ENCODE measurements at regions not wholly inside any gene's neighbourhood (a gene's known extent, or its start where the extent isn't known, plus 50 kb on each side); places are given as distances from the start of the nearest gene placed in this dataset.
"Not testable (repeated sequence)": the region's sequence is repeated elsewhere in the genome, so short reads cannot be mapped to it uniquely, and the experiment has no call there.

DNA sequence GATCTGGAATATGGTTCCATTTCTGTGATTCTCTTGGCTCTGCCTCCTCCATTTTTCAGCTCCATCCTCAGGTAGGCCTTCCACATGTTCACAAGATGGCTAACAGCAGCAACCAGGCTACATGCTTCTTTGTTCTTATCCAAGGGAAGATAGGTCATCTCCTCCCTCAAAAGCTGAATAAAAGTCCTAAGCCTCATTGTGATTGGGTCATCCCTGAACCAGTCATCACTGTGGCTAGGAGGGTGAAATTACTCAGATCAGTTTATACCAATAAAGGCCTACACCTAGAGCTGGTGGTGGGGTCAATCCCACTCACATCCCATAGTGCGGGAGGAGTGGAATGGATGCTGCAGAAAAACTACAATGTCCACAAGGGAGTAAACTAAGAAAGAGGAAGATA is 131.6 kb upstream of the HUWE1 start:
- TF ChIP-seq, protein P1, sequence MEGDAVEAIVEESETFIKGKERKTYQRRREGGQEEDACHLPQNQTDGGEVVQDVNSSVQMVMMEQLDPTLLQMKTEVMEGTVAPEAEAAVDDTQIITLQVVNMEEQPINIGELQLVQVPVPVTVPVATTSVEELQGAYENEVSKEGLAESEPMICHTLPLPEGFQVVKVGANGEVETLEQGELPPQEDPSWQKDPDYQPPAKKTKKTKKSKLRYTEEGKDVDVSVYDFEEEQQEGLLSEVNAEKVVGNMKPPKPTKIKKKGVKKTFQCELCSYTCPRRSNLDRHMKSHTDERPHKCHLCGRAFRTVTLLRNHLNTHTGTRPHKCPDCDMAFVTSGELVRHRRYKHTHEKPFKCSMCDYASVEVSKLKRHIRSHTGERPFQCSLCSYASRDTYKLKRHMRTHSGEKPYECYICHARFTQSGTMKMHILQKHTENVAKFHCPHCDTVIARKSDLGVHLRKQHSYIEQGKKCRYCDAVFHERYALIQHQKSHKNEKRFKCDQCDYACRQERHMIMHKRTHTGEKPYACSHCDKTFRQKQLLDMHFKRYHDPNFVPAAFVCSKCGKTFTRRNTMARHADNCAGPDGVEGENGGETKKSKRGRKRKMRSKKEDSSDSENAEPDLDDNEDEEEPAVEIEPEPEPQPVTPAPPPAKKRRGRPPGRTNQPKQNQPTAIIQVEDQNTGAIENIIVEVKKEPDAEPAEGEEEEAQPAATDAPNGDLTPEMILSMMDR (IDR thresholded peaks at IDR 0.05), result not testable (repeated sequence)
- not testable (repeated sequence) for TF ChIP-seq EZH2 (IDR thresholded peaks at IDR 0.05; ENCODE audit: borderline replicate concordance, insufficient read depth, low read depth, low read length, poor library complexity, severe bottlenecking)
